B cell (primary cell): ENCODE measurements at regions not wholly inside any gene's neighbourhood (a gene's known extent, or its start where the extent isn't known, plus 50 kb on each side); places are given as distances from the start of the nearest gene placed in this dataset.

ENCODE experiments used
- CTCF ChIP-seq: fragments of 200-600 bp; IDR thresholded peaks from one replicate; pipeline ENCODE4 v1.8.0; 2022; ENCODE audit warnings: antibody characterized with exemption, mild to moderate bottlenecking
- EZH2 ChIP-seq: IDR thresholded peaks from 2 replicates; pipeline ENCODE4 v1.6.1; 2012; ENCODE audit warnings: borderline replicate concordance, low read depth, mild to moderate bottlenecking, moderate library complexity, low read length; ENCODE audit not compliant: insufficient read depth, poor library complexity, severe bottlenecking

GRCh38 chr3:111302063-111302462 lies 230.4 kb downstream of the NECTIN3 start:
- no peak for TF ChIP-seq EZH2
- TF ChIP-seq CTCF = no peak
